ENCODE measurements at regions not wholly inside any gene's neighbourhood (a gene's known extent, or its start where the extent isn't known, plus 50 kb on each side); places are given as distances from the start of the nearest gene placed in this dataset.

GRCh38 chr6:168773788-168774187 is 332.8 kb downstream of the SMOC2 start:
- no peak for DNase-seq (ENCODE audit: low read depth)

DNA sequence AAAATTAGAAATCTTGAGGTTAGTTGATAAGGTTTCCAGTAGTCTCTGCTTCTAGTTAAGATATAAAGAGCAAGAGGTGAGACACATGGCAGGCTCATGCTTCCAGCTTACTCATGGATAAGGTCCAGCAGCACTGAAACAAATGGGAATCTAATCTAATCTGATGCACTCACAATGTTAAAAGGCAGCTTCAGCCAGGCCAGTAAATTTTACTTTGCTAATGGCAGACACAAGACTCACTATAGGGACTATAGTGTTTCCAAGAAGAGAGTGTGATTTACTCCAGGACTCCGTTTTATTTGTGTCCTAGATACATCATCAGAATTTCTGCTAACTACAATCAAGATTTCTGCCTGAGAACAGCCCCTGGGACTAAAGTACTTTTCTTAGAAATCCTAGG is 324.8 kb downstream of the SMOC2 start:
- DNase-seq (ENCODE audit: low read depth): no peak

DNA sequence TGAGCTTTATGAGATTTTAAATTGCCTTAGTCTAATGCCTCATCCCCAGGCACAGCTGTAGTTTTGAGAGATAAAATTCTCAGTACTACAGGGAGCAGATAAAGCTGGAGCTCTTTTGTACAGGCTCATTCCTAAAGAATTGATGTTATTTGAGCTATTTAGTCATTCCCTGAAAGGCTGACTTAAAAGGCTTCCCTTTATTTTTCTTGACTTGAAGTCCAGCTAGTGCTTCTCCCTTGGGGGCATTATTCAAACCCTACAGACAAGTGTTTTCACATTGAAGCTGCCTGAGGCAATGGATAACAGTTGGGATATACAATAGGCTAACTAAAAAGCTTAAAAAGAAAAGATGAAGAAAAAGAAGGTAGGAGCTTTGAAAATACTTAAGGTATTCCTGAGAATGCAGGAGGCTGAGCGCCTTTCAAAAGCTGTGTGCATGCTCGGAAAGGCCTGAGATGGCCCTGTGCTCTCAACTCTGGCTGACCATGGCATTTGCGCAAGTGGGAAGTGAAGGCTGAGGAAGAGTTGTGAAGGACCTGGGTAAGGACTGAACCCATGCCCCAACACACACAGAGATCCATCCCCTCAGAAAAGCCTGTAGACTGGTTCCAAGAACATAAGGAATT is 315.1 kb downstream of the SMOC2 start:
- no peak for DNase-seq (ENCODE audit: low read depth)

- DNase-seq (ENCODE audit: low read depth): no peak
Measured at GRCh38 chr6:168746643-168747042, 305.7 kb downstream of the SMOC2 start.

GRCh38 chr6:168746013-168746412 is 305.0 kb downstream of the SMOC2 start:
- DNase-seq (ENCODE audit: low read depth): no peak

DNA sequence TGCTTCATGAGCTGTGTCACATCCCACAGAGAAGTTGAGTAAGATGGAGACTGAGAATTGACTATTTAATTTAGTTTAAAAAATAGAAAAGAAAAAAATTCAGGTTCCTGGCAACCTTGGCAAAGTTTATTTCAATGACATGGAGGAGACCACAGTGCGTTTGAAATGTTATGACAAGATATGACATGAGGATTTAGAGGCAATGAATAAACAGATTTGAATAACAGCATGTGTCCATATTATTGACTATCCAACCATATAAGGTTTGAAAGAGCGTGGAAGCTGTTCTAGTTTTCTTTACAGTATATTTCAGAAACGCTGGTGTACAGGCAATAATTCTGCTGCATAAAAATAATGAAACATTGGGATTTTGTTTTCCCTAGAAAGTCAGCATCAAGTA is 303.9 kb downstream of the SMOC2 start:
- DNase-seq (ENCODE audit: low read depth): no peak

DNA sequence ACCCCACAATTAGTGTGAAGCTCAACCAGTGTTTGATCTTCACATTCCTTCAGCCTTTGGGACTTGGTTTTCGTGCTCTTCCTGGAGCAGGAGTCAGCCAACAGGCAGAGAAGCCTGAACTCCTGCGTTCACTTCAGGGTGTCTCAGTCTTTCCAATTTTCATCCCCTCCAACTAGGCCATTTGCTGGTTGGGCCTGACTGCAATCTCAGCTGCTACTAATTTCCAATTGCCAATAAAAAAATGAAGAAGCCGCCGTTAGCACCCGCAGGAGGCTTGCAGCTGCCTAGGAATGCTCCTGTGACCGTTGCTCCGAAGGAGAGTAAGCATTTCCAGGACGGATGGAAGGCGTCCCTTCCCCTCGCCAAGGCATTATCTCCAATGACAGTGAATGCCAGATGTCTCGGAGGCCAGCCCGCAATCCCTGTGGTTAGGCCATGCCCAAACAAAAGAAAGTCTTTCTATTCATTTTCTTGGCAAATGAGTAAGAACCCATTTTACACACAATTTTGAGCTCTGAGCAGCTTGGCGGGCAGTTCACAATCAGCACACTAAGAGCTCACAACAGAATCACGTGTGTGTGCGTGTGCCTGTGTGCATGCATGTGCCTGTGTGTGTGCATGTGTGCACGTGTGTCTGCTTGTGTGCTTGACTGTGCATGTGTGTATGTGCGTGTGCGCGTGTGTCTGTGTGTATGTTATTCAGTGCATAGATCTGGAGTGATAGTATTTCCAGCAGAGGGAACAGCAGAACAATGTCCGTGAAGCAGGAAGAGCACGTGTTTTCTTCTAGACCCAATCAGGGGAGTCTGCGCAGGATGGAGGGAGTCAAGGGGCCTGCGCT is 301.2 kb downstream of the SMOC2 start:
- no peak for DNase-seq (ENCODE audit: low read depth)

DNA sequence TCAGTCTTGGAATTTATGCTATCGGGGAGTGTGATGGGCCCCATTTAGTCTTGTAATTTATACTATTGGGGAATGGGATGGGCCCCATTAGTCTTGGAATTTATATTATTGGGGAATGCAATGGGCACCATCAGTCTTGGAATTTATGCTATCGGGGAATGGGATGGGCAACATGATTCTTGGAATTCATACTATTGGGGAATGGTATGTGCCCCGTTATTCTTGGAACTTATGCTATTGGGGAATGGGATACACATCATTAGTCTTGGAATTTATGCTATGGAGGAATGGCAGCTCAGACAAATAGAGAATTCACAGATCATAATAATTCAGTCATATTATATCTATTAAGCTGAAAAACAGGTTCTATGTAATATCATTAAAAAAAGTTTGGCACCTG is 300.3 kb downstream of the SMOC2 start:
- DNase-seq (ENCODE audit: low read depth): no peak

DNA sequence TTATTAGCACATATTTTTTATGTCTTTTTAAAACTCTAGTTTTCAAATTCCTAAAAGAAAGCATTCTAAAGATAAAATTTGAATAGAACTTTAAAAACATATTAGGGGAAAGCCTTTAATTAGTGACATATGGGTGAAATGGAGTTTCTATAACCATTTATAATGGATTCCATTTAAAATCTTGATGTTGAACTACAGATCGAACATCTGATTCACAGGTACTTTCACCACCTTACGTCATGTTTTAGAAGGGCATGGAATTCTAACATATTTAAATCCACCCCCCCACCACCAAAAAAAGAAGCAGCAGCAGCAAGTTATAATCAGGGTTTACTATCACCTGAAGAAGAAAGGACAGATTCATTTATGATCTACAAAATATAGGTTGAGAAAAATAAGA is 298.4 kb downstream of the SMOC2 start:
- DNase-seq (ENCODE audit: low read depth): no peak

- DNase-seq (ENCODE audit: low read depth): no peak
Measured at GRCh38 chr6:168737481-168737880, 296.5 kb downstream of the SMOC2 start.

DNA sequence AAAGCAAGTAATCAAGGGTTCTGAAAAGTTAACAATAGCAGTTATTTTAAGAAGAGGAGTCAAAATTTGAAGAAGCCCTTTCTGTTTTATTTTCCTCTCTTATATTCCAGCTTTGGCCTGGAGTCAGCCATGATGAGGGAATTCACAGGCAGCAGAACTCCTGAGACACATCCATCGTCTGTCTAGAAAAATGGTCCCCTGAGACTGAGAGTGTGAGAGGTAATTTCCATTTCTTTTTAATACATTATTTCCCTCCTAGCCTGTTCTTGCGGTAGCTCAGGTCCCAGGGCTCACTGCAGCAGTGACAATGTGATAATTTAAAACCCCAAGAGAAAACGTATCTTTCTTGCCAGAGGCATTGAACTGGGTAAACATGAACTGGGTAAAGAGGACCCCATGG is 296.0 kb downstream of the SMOC2 start:
- no peak for DNase-seq (ENCODE audit: low read depth)

- DNase-seq (ENCODE audit: low read depth): no peak
Measured at GRCh38 chr6:168736039-168736438, 295.1 kb downstream of the SMOC2 start.

- DNase-seq (ENCODE audit: low read depth): no peak
Measured at GRCh38 chr6:168735268-168735949, 294.4 kb downstream of the SMOC2 start.

- no peak for DNase-seq (ENCODE audit: low read depth)
Measured at GRCh38 chr6:168734523-168734922, 293.5 kb downstream of the SMOC2 start.

- DNase-seq (ENCODE audit: low read depth): no peak
Measured at GRCh38 chr6:168732676-168733075, 291.7 kb downstream of the SMOC2 start.

GRCh38 chr6:168730931-168731716 is 290.1 kb downstream of the SMOC2 start:
- no peak for DNase-seq (ENCODE audit: low read depth)

GRCh38 chr6:168728056-168728455 is 287.1 kb downstream of the SMOC2 start:
- no peak for DNase-seq (ENCODE audit: low read depth)

DNA sequence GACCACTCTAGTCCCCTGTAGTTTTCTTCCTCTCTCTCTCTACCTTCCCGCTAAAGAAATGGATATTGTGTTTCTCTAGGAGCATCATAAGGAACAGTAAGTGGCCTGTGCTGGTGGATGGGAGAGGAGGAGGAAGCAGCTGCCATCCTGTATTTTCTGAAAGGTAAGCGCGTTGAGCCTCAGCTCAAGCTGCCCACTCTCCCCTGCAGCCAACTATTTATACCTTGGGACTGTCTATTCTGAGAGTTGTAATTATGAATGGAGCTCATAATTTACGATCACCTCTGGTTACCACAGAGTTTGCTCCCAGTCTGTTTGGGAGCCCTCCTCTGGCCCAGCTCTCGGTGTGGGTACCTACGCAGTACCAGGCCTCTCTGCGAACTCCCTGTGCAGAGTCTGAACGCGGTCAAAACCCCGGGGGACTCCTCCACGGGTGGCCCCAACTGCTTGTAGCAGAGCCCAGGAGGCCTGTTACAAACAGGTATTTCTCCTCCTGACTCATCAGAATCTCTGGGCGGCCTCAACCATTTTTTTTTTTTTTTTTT is 285.4 kb downstream of the SMOC2 start:
- DNase-seq (ENCODE audit: low read depth): no peak

- DNase-seq (ENCODE audit: low read depth): no peak
Measured at GRCh38 chr6:168725802-168726201, 284.8 kb downstream of the SMOC2 start.

DNA sequence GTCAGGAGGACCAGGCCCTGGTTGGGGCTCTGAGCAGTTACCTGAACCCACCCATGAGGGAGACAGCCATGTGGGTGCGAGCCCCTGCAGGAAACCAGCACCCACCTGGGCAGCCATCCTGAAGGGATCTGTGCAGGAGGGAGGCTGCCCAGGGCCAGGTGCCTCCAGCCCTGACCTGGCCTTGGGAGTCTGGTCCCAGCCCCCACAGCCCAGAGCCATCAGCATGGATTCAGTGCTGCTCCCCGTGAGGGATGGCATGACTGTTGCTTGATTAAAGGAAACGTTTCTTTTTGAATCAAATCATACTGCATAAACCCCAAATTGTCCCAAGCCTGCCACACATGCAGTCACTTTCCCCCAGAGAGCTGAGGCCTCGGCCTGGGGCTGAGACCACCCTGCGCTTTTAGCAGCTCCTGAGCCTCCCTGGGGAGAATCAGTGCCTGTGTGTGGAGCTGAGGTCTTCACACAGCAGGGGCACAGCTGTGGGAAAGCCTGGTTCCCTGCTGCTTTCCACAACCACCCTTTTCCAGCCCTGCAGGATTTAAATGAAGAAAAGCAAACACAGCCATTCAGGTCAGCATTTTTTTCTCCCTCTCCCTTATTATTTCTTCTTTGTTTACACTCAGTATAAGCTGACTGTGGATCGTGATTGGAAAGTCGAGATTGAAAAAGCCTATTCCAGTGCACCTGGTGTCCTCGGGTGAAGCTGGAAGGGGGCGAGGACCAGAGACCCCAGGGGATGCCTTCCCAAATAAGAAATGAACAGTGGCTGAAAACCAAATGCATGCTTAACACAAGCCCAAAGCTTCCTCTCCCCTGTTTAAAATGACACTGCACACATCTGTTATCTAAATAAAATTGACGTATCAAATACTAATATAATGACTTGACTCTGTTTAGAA is 283.9 kb downstream of the SMOC2 start:
- DNase-seq (ENCODE audit: low read depth): no peak

- DNase-seq (ENCODE audit: low read depth): no peak
Measured at GRCh38 chr6:168724033-168724432, 283.0 kb downstream of the SMOC2 start.

Data from GM04504 (cell line).